H1 (cell line): ENCODE measurements at regions not wholly inside any gene's neighbourhood (a gene's known extent, or its start where the extent isn't known, plus 50 kb on each side); places are given as distances from the start of the nearest gene placed in this dataset.

Source experiments
- BACH1 ChIP-seq: IDR thresholded peaks from 2 replicates; pipeline ENCODE4 v1.6.1; 2012; ENCODE audit warnings: low read length, improper control_type of control experiment
- BRCA1 ChIP-seq: IDR thresholded peaks from 2 replicates; pipeline ENCODE4 v1.6.1; 2012; ENCODE audit warnings: low read depth, low read length, improper control_type of control experiment
- CREB1 ChIP-seq: IDR thresholded peaks from 2 replicates; pipeline ENCODE4 v1.6.1; 2012; ENCODE audit warnings: inconsistent platforms
- EP300 ChIP-seq, 2 experiments: IDR thresholded peaks; 1 replicate in 1 of 2; 2 replicates in 1 of 2; pipeline ENCODE4 v1.6.1; 2011 to 2012; ENCODE audit warnings: low read depth in 2 of 2, low read length in 2 of 2, mild to moderate bottlenecking in 2 of 2, borderline replicate concordance in 1 of 2, inconsistent platforms in 1 of 2, moderate library complexity in 1 of 2
- JUN ChIP-seq: IDR thresholded peaks from 2 replicates; pipeline ENCODE4 v1.6.1; 2011; ENCODE audit warnings: low read depth, mild to moderate bottlenecking, improper control_type of control experiment, low read length
- POLR2A ChIP-seq, 2 experiments: IDR thresholded peaks; 1 replicate in 1 of 2; 2 replicates in 1 of 2; pipeline ENCODE4 v1.6.1; 2011; ENCODE audit warnings: low read depth in 2 of 2, low read length in 2 of 2, mild to moderate bottlenecking in 2 of 2; ENCODE audit errors: control extremely low read depth in 1 of 2
- POLR2AphosphoS5 ChIP-seq: IDR thresholded peaks from 2 replicates; pipeline ENCODE4 v1.6.1; 2011; ENCODE audit warnings: low read depth, low read length
- RXRA ChIP-seq: IDR thresholded peaks from 2 replicates; pipeline ENCODE4 v1.6.1; 2011; ENCODE audit warnings: low read depth, mild to moderate bottlenecking, low read length, moderate library complexity; ENCODE audit not compliant: insufficient read depth
- SP1 ChIP-seq: IDR thresholded peaks from 2 replicates; pipeline ENCODE4 v1.6.1; 2011; ENCODE audit warnings: low read depth, low read length
- TAF1 ChIP-seq: IDR thresholded peaks from 2 replicates; pipeline ENCODE4 v1.6.1; 2011; ENCODE audit warnings: mild to moderate bottlenecking, low read depth, low read length
- YY1 ChIP-seq: IDR thresholded peaks from 2 replicates; pipeline ENCODE4 v1.6.1; 2011; ENCODE audit warnings: low read depth, mild to moderate bottlenecking, low read length
- TF ChIP-seq, protein P1 (sequence below), 3 experiments: IDR thresholded peaks; 1 replicate in 2 of 3; 2 replicates in 1 of 3; pipeline versions ENCODE4 v1.5.1 to v1.6.1; 2011; ENCODE audit warnings: low read length in 3 of 3, mild to moderate bottlenecking in 3 of 3, inconsistent platforms in 2 of 3, low read depth in 1 of 3, moderate library complexity in 1 of 3; ENCODE audit not compliant: insufficient read depth in 1 of 3; ENCODE audit errors: control extremely low read depth in 1 of 3

DNA sequence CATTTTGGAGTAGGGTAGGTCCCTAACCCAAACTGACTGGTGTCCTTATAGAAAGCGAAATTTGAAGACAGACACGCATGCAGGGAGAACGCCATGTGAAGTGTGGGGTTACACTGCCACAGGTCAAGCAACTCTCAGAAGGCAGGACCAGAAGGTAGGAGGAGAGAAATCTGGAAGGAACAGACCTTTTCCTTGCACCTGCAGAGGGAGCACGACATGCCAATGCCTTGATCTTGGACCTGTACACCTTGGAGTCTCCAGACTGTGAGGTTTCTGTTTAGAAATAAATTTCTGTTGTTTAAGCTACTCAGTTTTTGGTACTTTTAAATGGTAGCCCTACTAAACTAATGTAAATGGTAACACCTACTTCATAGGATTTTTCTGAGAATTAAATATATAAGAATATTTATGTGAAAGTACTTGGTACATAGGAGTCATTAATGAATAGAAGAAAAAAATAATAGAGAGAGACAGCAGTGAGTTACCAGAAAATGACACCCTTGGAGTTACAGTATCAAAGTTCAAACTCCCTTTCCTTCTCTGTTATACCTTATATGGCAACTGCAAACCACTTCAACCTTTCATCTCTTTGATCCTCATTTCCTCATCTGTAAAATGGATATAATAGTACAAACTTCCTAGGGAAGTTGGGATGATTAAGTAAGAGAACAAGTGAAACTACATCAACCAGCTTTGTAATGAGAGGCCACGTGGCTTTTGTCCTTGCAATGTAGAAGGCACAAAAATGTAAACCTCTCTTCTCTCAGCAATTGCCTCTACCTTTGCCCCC lies 184.9 kb upstream of the PARD3B start:
- TF ChIP-seq EP300 (IDR thresholded peaks at IDR 0.05; ENCODE audit: borderline replicate concordance in 1 of 2, low read depth in 2 of 2, low read length in 2 of 2) (no peak), JUN (no peak), TAF1 (no peak), SP1 (no peak), POLR2A (IDR thresholded peaks at IDR 0.05; ENCODE audit: control extremely low read depth in 1 of 2, low read depth in 2 of 2, low read length in 2 of 2) (no peak), YY1 (no peak), CREB1 (no peak), BACH1 (no peak), POLR2AphosphoS5 (no peak), BRCA1 (no peak), RXRA (no peak)
- TF ChIP-seq, protein P1, sequence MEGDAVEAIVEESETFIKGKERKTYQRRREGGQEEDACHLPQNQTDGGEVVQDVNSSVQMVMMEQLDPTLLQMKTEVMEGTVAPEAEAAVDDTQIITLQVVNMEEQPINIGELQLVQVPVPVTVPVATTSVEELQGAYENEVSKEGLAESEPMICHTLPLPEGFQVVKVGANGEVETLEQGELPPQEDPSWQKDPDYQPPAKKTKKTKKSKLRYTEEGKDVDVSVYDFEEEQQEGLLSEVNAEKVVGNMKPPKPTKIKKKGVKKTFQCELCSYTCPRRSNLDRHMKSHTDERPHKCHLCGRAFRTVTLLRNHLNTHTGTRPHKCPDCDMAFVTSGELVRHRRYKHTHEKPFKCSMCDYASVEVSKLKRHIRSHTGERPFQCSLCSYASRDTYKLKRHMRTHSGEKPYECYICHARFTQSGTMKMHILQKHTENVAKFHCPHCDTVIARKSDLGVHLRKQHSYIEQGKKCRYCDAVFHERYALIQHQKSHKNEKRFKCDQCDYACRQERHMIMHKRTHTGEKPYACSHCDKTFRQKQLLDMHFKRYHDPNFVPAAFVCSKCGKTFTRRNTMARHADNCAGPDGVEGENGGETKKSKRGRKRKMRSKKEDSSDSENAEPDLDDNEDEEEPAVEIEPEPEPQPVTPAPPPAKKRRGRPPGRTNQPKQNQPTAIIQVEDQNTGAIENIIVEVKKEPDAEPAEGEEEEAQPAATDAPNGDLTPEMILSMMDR (IDR thresholded peaks at IDR 0.05; ENCODE audit: control extremely low read depth in 1 of 3, insufficient read depth in 1 of 3, low read depth in 1 of 3, low read length in 3 of 3): no peak
